Islet of Langerhans (tissue), 1 donor: ENCODE measurements at regions not wholly inside any gene's neighbourhood (a gene's known extent, or its start where the extent isn't known, plus 50 kb on each side); places are given as distances from the start of the nearest gene placed in this dataset.
"Not testable (repeated sequence)": the region's sequence is repeated elsewhere in the genome, so short reads cannot be mapped to it uniquely, and the experiment has no call there.

Experiments used
- FAIRE-seq: peaks from one replicate; lab custom pipeline; 2011; peaks lifted over from hg19 to GRCh38; lab: Jason Lieb, UNC

- no peak for FAIRE-seq
Measured at GRCh38 chr16:59391617-59392364, 657.7 kb upstream of the GOT2 start.

- FAIRE-seq, result no peak
Measured at GRCh38 chr16:59385959-59386358, 651.8 kb upstream of the GOT2 start.

GRCh38 chr16:59385491-59385890, 651.4 kb upstream of the GOT2 start:
- no peak for FAIRE-seq

- FAIRE-seq, result no peak
Measured at GRCh38 chr16:59373632-59374031, 639.5 kb upstream of the GOT2 start.

- FAIRE-seq, result no peak
Measured at GRCh38 chr16:59370717-59371116, 636.6 kb upstream of the GOT2 start.

GRCh38 chr16:59369523-59369922, 635.4 kb upstream of the GOT2 start:
- no peak for FAIRE-seq

GRCh38 chr16:59368586-59368985, 634.5 kb upstream of the GOT2 start:
- no peak for FAIRE-seq

- FAIRE-seq, result no peak
Measured at GRCh38 chr16:59356709-59357108, 622.6 kb upstream of the GOT2 start.

- FAIRE-seq, result no peak
Measured at GRCh38 chr16:59356144-59356543, 622.0 kb upstream of the GOT2 start.

GRCh38 chr16:59355704-59356103, 621.6 kb upstream of the GOT2 start:
- FAIRE-seq, result no peak

GRCh38 chr16:59351305-59351903, 617.3 kb upstream of the GOT2 start:
- no peak for FAIRE-seq

- no peak for FAIRE-seq
Measured at GRCh38 chr16:59350670-59351069, 616.6 kb upstream of the GOT2 start.

GRCh38 chr16:59342669-59343068, 608.6 kb upstream of the GOT2 start:
- no peak for FAIRE-seq

GRCh38 chr16:59341368-59341767, 607.3 kb upstream of the GOT2 start:
- no peak for FAIRE-seq

- no peak for FAIRE-seq
Measured at GRCh38 chr16:59339871-59340270, 605.8 kb upstream of the GOT2 start.

GRCh38 chr16:59336136-59336695, 602.1 kb upstream of the GOT2 start:
- FAIRE-seq, result no peak

GRCh38 chr16:59331708-59332107, 597.6 kb upstream of the GOT2 start:
- not testable (repeated sequence) for FAIRE-seq

- no peak for FAIRE-seq
Measured at GRCh38 chr16:59330019-59330670, 596.0 kb upstream of the GOT2 start.

- FAIRE-seq, result no peak
Measured at GRCh38 chr16:59328961-59329360, 594.8 kb upstream of the GOT2 start.

- FAIRE-seq, result no peak
Measured at GRCh38 chr16:59327894-59328293, 593.8 kb upstream of the GOT2 start.

- FAIRE-seq, result no peak
Measured at GRCh38 chr16:59326955-59327354, 592.8 kb upstream of the GOT2 start.

GRCh38 chr16:59324462-59324861, 590.3 kb upstream of the GOT2 start:
- FAIRE-seq, result no peak

GRCh38 chr16:59320657-59321056, 586.5 kb upstream of the GOT2 start:
- no peak for FAIRE-seq
